ENCODE measurements at regions not wholly inside any gene's neighbourhood (a gene's known extent, or its start where the extent isn't known, plus 50 kb on each side); places are given as distances from the start of the nearest gene placed in this dataset.

- no peak for DNase-seq (ENCODE audit: low read depth in 2 of 2)
Observed at GRCh38 chr5:23579566-23579965, 72.2 kb downstream of the PRDM9 start.

- DNase-seq (ENCODE audit: low read depth in 2 of 2) = no peak
Observed at GRCh38 chr5:23583081-23583480, 75.7 kb downstream of the PRDM9 start.

- no peak for DNase-seq (ENCODE audit: low read depth in 2 of 2)
Observed at GRCh38 chr5:23588841-23589326, 81.5 kb downstream of the PRDM9 start.

GRCh38 chr5:23591250-23591649, 83.8 kb downstream of the PRDM9 start:
- DNase-seq (ENCODE audit: low read depth in 2 of 2) = no peak

GRCh38 chr5:23606927-23607326, 99.5 kb downstream of the PRDM9 start:
- DNase-seq (ENCODE audit: low read depth in 2 of 2) = no peak

- DNase-seq (ENCODE audit: low read depth in 2 of 2) = no peak
Observed at GRCh38 chr5:23612701-23613100, 105.3 kb downstream of the PRDM9 start.

GRCh38 chr5:23613566-23613965, 106.2 kb downstream of the PRDM9 start:
- no peak for DNase-seq (ENCODE audit: low read depth in 2 of 2)

GRCh38 chr5:23614422-23614821, 107.0 kb downstream of the PRDM9 start:
- DNase-seq (ENCODE audit: low read depth in 2 of 2) = no peak

- DNase-seq (ENCODE audit: low read depth in 2 of 2) = no peak
Observed at GRCh38 chr5:23626961-23627360, 119.6 kb downstream of the PRDM9 start.

GRCh38 chr5:23627976-23628375, 120.6 kb downstream of the PRDM9 start:
- DNase-seq (ENCODE audit: low read depth in 2 of 2) = no peak

- DNase-seq (ENCODE audit: low read depth in 2 of 2) = no peak
Observed at GRCh38 chr5:23629396-23629795, 122.0 kb downstream of the PRDM9 start.

- DNase-seq (ENCODE audit: low read depth in 2 of 2) = no peak
Observed at GRCh38 chr5:23631302-23632045, 124.1 kb downstream of the PRDM9 start.

- no peak for DNase-seq (ENCODE audit: low read depth in 2 of 2)
Observed at GRCh38 chr5:23635938-23636337, 128.5 kb downstream of the PRDM9 start.

- no peak for DNase-seq (ENCODE audit: low read depth in 2 of 2)
Observed at GRCh38 chr5:23639326-23639725, 131.9 kb downstream of the PRDM9 start.

- DNase-seq (ENCODE audit: low read depth in 2 of 2) = no peak
Observed at GRCh38 chr5:23648656-23649055, 141.2 kb downstream of the PRDM9 start.

- no peak for DNase-seq (ENCODE audit: low read depth in 2 of 2)
Observed at GRCh38 chr5:23649594-23649993, 142.2 kb downstream of the PRDM9 start.

GRCh38 chr5:23655674-23656073, 148.3 kb downstream of the PRDM9 start:
- DNase-seq (ENCODE audit: low read depth in 2 of 2) = no peak

- no peak for DNase-seq (ENCODE audit: low read depth in 2 of 2)
Observed at GRCh38 chr5:23675456-23675855, 168.0 kb downstream of the PRDM9 start.

- DNase-seq (ENCODE audit: low read depth in 2 of 2) = no peak
Observed at GRCh38 chr5:23677996-23678395, 170.6 kb downstream of the PRDM9 start.

GRCh38 chr5:23684103-23684502, 176.7 kb downstream of the PRDM9 start:
- DNase-seq (ENCODE audit: low read depth in 2 of 2) = no peak

GRCh38 chr5:23703940-23704855, 196.8 kb downstream of the PRDM9 start:
- DNase-seq (ENCODE audit: low read depth in 2 of 2) = no peak

- DNase-seq (ENCODE audit: low read depth in 2 of 2) = no peak
Observed at GRCh38 chr5:23717486-23717885, 210.1 kb downstream of the PRDM9 start.

GRCh38 chr5:23718564-23718963, 211.2 kb downstream of the PRDM9 start:
- DNase-seq (ENCODE audit: low read depth in 2 of 2) = no peak
